Kidney (tissue), 13 donors: ENCODE measurements at regions not wholly inside any gene's neighbourhood (a gene's known extent, or its start where the extent isn't known, plus 50 kb on each side); places are given as distances from the start of the nearest gene placed in this dataset.

Experiments used
- DNase-seq, 5 donors: peaks; one replicate each; pipeline ENCODE4 v3.0.0-alpha.2; 2013 to 2020
- FAIRE-seq: peaks from 2 replicates; lab custom pipeline; 2012; peaks lifted over from hg19 to GRCh38; lab: Jason Lieb, UNC
- H3K27ac ChIP-seq, 2 donors: one replicate each; pipeline ENCODE4 v1.7.0; 2013; ENCODE audit warnings: low read depth in 2 of 2, low read length in 2 of 2, inconsistent platforms in 1 of 2
- H3K27me3 ChIP-seq: one replicate; pipeline ENCODE4 v1.7.1; 2013; ENCODE audit warnings: low read length, inconsistent platforms; ENCODE audit not compliant: control insufficient read depth, insufficient read depth
- H3K36me3 ChIP-seq, 3 donors: one replicate each; pipeline versions ENCODE4 v1.7.0 to v1.7.1; 2013; ENCODE audit warnings: low read length in 3 of 3, control low read depth in 1 of 3, inconsistent platforms in 1 of 3; ENCODE audit not compliant: insufficient read depth in 3 of 3, control insufficient read depth in 2 of 3
- H3K4me1 ChIP-seq, 3 donors: one replicate each; pipeline versions ENCODE4 v1.7.0 to v1.7.1; 2013; ENCODE audit warnings: low read length in 3 of 3, inconsistent platforms in 1 of 3, low read depth in 1 of 3; ENCODE audit not compliant: control insufficient read depth in 2 of 3, insufficient read depth in 2 of 3
- H3K4me3 ChIP-seq, 3 donors: one replicate each; pipeline versions ENCODE4 v1.7.0 to v1.8.1; 2013; ENCODE audit warnings: low read length in 3 of 3, control low read depth in 1 of 3, inconsistent platforms in 1 of 3
- H3K9ac ChIP-seq, 3 donors: one replicate each; pipeline versions ENCODE4 v1.7.0 to v1.7.1; 2013; ENCODE audit warnings: low read length in 3 of 3, control low read depth in 1 of 3, inconsistent platforms in 1 of 3
- H3K9me3 ChIP-seq, 3 donors: one replicate each; pipeline versions ENCODE4 v1.7.0 to v1.7.1; 2013; ENCODE audit warnings: low read length in 3 of 3, control low read depth in 1 of 3, inconsistent platforms in 1 of 3; ENCODE audit not compliant: control insufficient read depth in 2 of 3, insufficient read depth in 1 of 3
- intact Hi-C: fragments of 100-400 bp; cut with DNase I; formaldehyde crosslinking; loops from one replicate; pipeline ENCODE4 v1.11.1; 2022
- TF ChIP-seq, protein P1 (sequence below): IDR thresholded peaks from 3 replicates; pipeline ENCODE4 v1.5.1; 2012; ENCODE audit warnings: mild to moderate bottlenecking, moderate library complexity, borderline replicate concordance; ENCODE audit not compliant: insufficient read depth; ENCODE audit errors: extremely low read depth
- donor health status: control.
- donor health status: control.
- donor health status: control.
- donor health status: control.
- donor health status: control.
- donor health status: DM: yes; HTN: yes; CAD: no.
- donor health status: Normal renal cell carcinoma (clear cell type).

DNA sequence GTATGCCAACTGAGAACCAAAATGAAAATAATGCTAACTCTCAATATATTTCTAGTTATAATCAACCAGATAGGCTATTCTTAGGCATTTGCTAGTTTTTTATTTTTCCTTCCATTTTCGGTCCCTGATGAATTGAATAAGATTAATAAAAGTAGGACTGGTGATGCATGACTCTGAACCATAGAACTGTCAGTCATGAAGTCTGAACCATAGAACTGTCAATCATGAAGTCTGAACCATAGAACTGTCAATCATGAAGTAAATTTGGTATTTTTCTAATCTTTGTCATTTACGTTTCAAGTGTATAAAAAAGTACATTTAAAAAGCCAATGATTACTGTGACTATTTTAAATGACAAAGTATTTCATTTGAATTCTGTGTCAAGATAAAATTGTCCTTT, 460.2 kb upstream of the NDST3 start:
- TF ChIP-seq, protein P1, sequence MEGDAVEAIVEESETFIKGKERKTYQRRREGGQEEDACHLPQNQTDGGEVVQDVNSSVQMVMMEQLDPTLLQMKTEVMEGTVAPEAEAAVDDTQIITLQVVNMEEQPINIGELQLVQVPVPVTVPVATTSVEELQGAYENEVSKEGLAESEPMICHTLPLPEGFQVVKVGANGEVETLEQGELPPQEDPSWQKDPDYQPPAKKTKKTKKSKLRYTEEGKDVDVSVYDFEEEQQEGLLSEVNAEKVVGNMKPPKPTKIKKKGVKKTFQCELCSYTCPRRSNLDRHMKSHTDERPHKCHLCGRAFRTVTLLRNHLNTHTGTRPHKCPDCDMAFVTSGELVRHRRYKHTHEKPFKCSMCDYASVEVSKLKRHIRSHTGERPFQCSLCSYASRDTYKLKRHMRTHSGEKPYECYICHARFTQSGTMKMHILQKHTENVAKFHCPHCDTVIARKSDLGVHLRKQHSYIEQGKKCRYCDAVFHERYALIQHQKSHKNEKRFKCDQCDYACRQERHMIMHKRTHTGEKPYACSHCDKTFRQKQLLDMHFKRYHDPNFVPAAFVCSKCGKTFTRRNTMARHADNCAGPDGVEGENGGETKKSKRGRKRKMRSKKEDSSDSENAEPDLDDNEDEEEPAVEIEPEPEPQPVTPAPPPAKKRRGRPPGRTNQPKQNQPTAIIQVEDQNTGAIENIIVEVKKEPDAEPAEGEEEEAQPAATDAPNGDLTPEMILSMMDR, result no peak
- H3K4me1 ChIP-seq, result no peaks in the 10 kb centered on the region
- no peak overlapping the region for H3K27ac ChIP-seq

DNA sequence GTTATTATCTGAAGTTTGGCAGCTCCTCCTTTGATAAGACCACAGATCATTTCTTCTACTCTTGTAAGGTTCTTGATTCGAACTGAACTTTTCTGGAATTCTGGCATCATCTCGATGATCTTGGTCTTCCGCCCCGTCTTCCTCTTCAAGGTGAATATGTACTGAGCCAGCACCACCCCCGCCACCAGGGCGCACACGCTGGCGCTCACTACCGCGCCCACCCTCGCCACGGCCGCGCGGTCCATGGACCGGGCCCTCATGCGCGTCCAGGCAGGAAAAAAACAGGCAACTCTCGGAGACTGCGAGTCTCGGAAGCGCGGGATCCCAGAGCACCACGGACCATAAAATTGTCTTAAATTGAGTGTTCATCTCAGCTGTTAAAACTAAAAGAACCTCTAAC, 458.4 kb upstream of the NDST3 start:
- no peak for DNase-seq
- Histone ChIP-seq H3K36me3 (no peaks in the 10 kb centered on the region), H3K27ac (no peak overlapping the region), H3K4me3 (no peak overlapping the region), H3K9me3 (no peaks in the 10 kb centered on the region), H3K4me1 (no peaks in the 10 kb centered on the region), H3K27me3 (no peaks in the 10 kb centered on the region), H3K9ac (no peak overlapping the region)
- intact Hi-C loops, result no loop called here
- TF ChIP-seq, protein P1, result no peak
- FAIRE-seq, result no peak

More for the DNA sequence above, 460.2 kb upstream of the NDST3 start:
- H3K27me3 ChIP-seq, result no peaks in the 10 kb centered on the region
- intact Hi-C loops, result no loop called here
- no peak overlapping the region for H3K4me3 ChIP-seq
- FAIRE-seq (no peak), DNase-seq (no peak)
- H3K9me3 ChIP-seq, result no peaks in the 10 kb centered on the region
- H3K9ac ChIP-seq, result no peak overlapping the region
- no peaks in the 10 kb centered on the region for H3K36me3 ChIP-seq

DNA sequence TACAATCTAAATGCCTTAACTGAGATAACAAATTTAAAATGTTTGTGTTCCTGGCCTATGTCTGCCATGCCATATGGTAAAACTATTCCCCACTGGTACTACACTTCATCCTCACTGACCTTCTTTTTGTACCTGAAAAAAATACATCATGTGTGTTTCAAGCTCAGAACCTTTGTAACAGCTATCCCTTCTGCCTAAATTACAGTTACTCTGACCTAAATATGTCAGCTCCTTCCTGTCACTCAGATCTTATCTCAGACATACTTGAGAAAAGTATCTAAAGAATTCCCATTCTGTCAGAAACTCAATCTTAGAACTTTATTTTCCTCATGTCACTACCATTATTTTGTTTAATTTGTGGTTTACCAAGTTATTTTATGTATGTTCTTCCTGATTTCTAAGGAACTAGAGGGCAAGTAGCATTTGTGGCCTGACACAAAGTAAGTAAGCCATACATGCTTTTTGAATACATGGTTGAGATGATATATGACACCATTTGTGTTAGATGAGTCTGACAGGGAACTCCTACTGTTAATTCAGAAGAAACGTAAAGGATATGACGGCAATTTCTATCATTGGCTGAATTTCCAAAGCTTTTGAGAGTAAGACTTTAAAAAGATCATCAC, 456.5 kb upstream of the NDST3 start:
- H3K27ac ChIP-seq, result no peak overlapping the region
- intact Hi-C loops, result no loop called here
- FAIRE-seq (no peak), DNase-seq (peak in 1 of 5 donors; percentile 22)
- no peak overlapping the region for H3K4me3 ChIP-seq
- H3K36me3 ChIP-seq, result no peaks in the 10 kb centered on the region
- H3K9me3 ChIP-seq, result no peaks in the 10 kb centered on the region
- H3K27me3 ChIP-seq, result no peaks in the 10 kb centered on the region
- TF ChIP-seq, protein P1, result no peak
- H3K9ac ChIP-seq, result no peak overlapping the region
- H3K4me1 ChIP-seq, result no peaks in the 10 kb centered on the region

DNA sequence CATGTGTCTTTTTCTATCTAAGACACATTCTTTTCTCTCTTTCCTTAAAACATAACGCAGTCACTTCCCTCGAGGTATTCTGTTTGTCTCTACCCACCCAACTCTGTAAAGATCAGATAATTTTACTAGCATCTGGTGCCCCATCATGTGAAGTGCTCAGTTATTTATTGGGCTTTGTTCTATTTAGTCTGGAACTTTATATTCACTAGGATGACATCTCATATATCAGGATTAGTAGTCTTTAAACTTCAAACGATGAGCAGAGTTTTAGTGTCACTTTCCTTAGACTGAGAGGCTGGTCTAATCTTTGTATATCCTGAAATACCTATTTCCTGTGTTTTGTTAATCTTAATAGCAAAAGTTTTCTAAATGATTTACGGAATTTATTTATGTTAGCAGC, 445.5 kb upstream of the NDST3 start:
- Histone ChIP-seq H3K4me1 (no peaks in the 10 kb centered on the region), H3K9ac (no peak overlapping the region), H3K4me3 (no peak overlapping the region), H3K27me3 (no peaks in the 10 kb centered on the region), H3K9me3 (no peaks in the 10 kb centered on the region), H3K36me3 (no peaks in the 10 kb centered on the region), H3K27ac (no peak overlapping the region)
- DNase-seq, result peak in 2 of 5 donors; percentile 55 to 69
- intact Hi-C loops, result no loop called here
- TF ChIP-seq, protein P1, result no peak
- no peak for FAIRE-seq
